Gastroesophageal sphincter (tissue), 3 donors: ENCODE measurements at regions not wholly inside any gene's neighbourhood (a gene's known extent, or its start where the extent isn't known, plus 50 kb on each side); places are given as distances from the start of the nearest gene placed in this dataset.
"Not testable (repeated sequence)": the region's sequence is repeated elsewhere in the genome, so short reads cannot be mapped to it uniquely, and the experiment has no call there.

Experiments used
- EP300 ChIP-seq: sonication (generic); formaldehyde crosslinking; IDR thresholded peaks from one replicate; pipeline ENCODE4 v1.6.1; 2017; ENCODE audit warnings: antibody characterized with exemption, mild to moderate bottlenecking
- POLR2A ChIP-seq, 2 donors: fragments of 450-650 bp; IDR thresholded peaks; one replicate each; pipeline ENCODE4 v1.6.1; 2017; ENCODE audit warnings: antibody characterized with exemption in 2 of 2, mild to moderate bottlenecking in 2 of 2, moderate library complexity in 1 of 2
- TF ChIP-seq, protein P1 (sequence below), 4 experiments: fragments of 200-600 bp in 2 of 4; fragments of 450-650 bp in 2 of 4; sonication (generic) in 1 of 4; IDR thresholded peaks; one replicate each; pipeline ENCODE4 v1.5.1; 2017 to 2019; ENCODE audit warnings: antibody characterized with exemption in 4 of 4, mild to moderate bottlenecking in 2 of 4, moderate library complexity in 2 of 4

DNA sequence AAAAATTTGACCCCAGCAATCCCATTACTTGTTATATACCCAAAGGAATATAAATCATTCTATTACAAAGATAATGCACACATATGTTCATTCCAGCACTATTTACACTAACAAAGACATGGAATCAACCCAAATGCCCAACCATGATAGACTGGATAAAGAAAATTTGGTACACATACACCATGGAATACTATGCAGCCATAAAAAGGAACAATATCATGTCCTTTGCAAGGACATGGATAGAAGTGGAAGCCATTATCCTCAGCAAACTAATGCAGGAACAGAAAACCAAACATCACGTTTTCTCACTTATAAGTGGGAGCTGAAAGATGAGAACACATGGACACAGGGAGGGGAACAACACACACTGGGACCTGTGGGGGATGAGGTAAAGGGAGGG lies 136.6 kb downstream of the HNRNPD start:
- TF ChIP-seq POLR2A (IDR thresholded peaks at IDR 0.05); EP300: not testable (repeated sequence)
- TF ChIP-seq, protein P1, sequence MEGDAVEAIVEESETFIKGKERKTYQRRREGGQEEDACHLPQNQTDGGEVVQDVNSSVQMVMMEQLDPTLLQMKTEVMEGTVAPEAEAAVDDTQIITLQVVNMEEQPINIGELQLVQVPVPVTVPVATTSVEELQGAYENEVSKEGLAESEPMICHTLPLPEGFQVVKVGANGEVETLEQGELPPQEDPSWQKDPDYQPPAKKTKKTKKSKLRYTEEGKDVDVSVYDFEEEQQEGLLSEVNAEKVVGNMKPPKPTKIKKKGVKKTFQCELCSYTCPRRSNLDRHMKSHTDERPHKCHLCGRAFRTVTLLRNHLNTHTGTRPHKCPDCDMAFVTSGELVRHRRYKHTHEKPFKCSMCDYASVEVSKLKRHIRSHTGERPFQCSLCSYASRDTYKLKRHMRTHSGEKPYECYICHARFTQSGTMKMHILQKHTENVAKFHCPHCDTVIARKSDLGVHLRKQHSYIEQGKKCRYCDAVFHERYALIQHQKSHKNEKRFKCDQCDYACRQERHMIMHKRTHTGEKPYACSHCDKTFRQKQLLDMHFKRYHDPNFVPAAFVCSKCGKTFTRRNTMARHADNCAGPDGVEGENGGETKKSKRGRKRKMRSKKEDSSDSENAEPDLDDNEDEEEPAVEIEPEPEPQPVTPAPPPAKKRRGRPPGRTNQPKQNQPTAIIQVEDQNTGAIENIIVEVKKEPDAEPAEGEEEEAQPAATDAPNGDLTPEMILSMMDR (IDR thresholded peaks at IDR 0.05): not testable (repeated sequence)
